Endometrium (tissue), 2 donors: ENCODE measurements at regions not wholly inside any gene's neighbourhood (a gene's known extent, or its start where the extent isn't known, plus 50 kb on each side); places are given as distances from the start of the nearest gene placed in this dataset.

Experiments used
- FAIRE-seq: peaks from 2 replicates; lab custom pipeline; 2012; peaks lifted over from hg19 to GRCh38; lab: Jason Lieb, UNC
- donor health status: control.
- donor health status: control.

- FAIRE-seq, result no peak
Measured at GRCh38 chr2:217475101-217475500, 527.7 kb downstream of the TNS1 start.

- no peak for FAIRE-seq
Measured at GRCh38 chr2:217471319-217471718, 531.5 kb downstream of the TNS1 start.

GRCh38 chr2:217469203-217469810 lies 533.5 kb downstream of the TNS1 start:
- no peak for FAIRE-seq

- no peak for FAIRE-seq
Measured at GRCh38 chr2:217468042-217468830, 534.6 kb downstream of the TNS1 start.

- no peak for FAIRE-seq
Measured at GRCh38 chr2:217467331-217467730, 535.5 kb downstream of the TNS1 start.

- no peak for FAIRE-seq
Measured at GRCh38 chr2:217466805-217467204, 536.0 kb downstream of the TNS1 start.

GRCh38 chr2:217466104-217466503 lies 536.7 kb downstream of the TNS1 start:
- FAIRE-seq, result no peak

GRCh38 chr2:217465100-217465499 lies 537.7 kb downstream of the TNS1 start:
- FAIRE-seq, result no peak

- no peak for FAIRE-seq
Measured at GRCh38 chr2:217463402-217464075, 539.3 kb downstream of the TNS1 start.

GRCh38 chr2:217462121-217462520 lies 540.7 kb downstream of the TNS1 start:
- no peak for FAIRE-seq

GRCh38 chr2:217461674-217462073 lies 541.1 kb downstream of the TNS1 start:
- FAIRE-seq, result no peak

GRCh38 chr2:217459680-217460405 lies 543.0 kb downstream of the TNS1 start:
- no peak for FAIRE-seq

GRCh38 chr2:217459016-217459415 lies 543.8 kb downstream of the TNS1 start:
- FAIRE-seq, result no peak

GRCh38 chr2:217456016-217456415 lies 546.8 kb downstream of the TNS1 start:
- FAIRE-seq, result no peak

- no peak for FAIRE-seq
Measured at GRCh38 chr2:217452928-217453327, 549.9 kb downstream of the TNS1 start.

- FAIRE-seq, result no peak
Measured at GRCh38 chr2:217451666-217452065, 551.1 kb downstream of the TNS1 start.

- FAIRE-seq, result no peak
Measured at GRCh38 chr2:217449444-217449843, 553.4 kb downstream of the TNS1 start.

GRCh38 chr2:217448860-217449259 lies 553.9 kb downstream of the TNS1 start:
- FAIRE-seq, result no peak

- no peak for FAIRE-seq
Measured at GRCh38 chr2:217445723-217446122, 557.1 kb downstream of the TNS1 start.

- FAIRE-seq, result no peak
Measured at GRCh38 chr2:217444932-217445331, 557.9 kb downstream of the TNS1 start.

- no peak for FAIRE-seq
Measured at GRCh38 chr2:217444509-217444908, 558.3 kb downstream of the TNS1 start.

GRCh38 chr2:217443601-217444000 lies 559.2 kb downstream of the TNS1 start:
- FAIRE-seq, result no peak

- no peak for FAIRE-seq
Measured at GRCh38 chr2:217440000-217440399, 562.8 kb downstream of the TNS1 start.
